H9 (cell line): ENCODE measurements at regions not wholly inside any gene's neighbourhood (a gene's known extent, or its start where the extent isn't known, plus 50 kb on each side); places are given as distances from the start of the nearest gene placed in this dataset.

Source experiments
- DNase-seq: peaks from one replicate; pipeline ENCODE4 v3.0.0-alpha.2; 2017
- H2AFZ ChIP-seq: one replicate; pipeline ENCODE4 v1.6.1; 2013; ENCODE audit warnings: mild to moderate bottlenecking, low read length, control low read depth, moderate library complexity
- H2AK5ac ChIP-seq: 2 replicates; pipeline ENCODE4 v1.6.1; 2013; ENCODE audit warnings: low read length, control low read depth, mixed read lengths; ENCODE audit not compliant: insufficient read length
- H2BK120ac ChIP-seq: one replicate; pipeline ENCODE4 v1.6.1; 2013; ENCODE audit warnings: low read depth, mild to moderate bottlenecking, low read length, control low read depth, inconsistent platforms; ENCODE audit not compliant: poor library complexity, severe bottlenecking
- H2BK12ac ChIP-seq: 2 replicates; pipeline ENCODE4 v1.6.1; 2013; ENCODE audit warnings: low read length, control low read depth, mixed read lengths, low read depth; ENCODE audit not compliant: insufficient read length
- H2BK15ac ChIP-seq: 2 replicates; pipeline ENCODE4 v1.6.1; 2013; ENCODE audit warnings: low read depth, low read length, control low read depth
- H2BK20ac ChIP-seq: one replicate; pipeline ENCODE4 v1.6.1; 2013; ENCODE audit warnings: low read depth, mild to moderate bottlenecking, low read length, control low read depth, inconsistent platforms; ENCODE audit not compliant: poor library complexity, severe bottlenecking
- H2BK5ac ChIP-seq: 2 replicates; pipeline ENCODE4 v1.6.1; 2013; ENCODE audit warnings: low read length, control low read depth, mixed read lengths; ENCODE audit not compliant: insufficient read length
- H3K14ac ChIP-seq: 2 replicates; pipeline ENCODE4 v1.6.1; 2013; ENCODE audit warnings: low read length, control low read depth; ENCODE audit not compliant: insufficient read depth
- H3K18ac ChIP-seq: 2 replicates; pipeline ENCODE4 v1.6.1; 2013; ENCODE audit warnings: low read depth, mild to moderate bottlenecking, mixed read lengths, low read length, control low read depth; ENCODE audit not compliant: insufficient read length
- H3K23ac ChIP-seq: 2 replicates; pipeline ENCODE4 v1.6.1; 2013; ENCODE audit warnings: low read length, control low read depth, mixed read lengths, low read depth; ENCODE audit not compliant: insufficient read length
- H3K23me2 ChIP-seq: 2 replicates; pipeline ENCODE4 v1.6.1; 2013; ENCODE audit warnings: low read depth, mild to moderate bottlenecking, mixed read lengths, low read length, control low read depth; ENCODE audit not compliant: insufficient read length, poor library complexity, severe bottlenecking
- H3K27ac ChIP-seq: 2 replicates; pipeline ENCODE4 v1.5.1; 2013; ENCODE audit warnings: low read length, control low read depth, mixed read lengths, low read depth; ENCODE audit not compliant: insufficient read length
- H3K27me3 ChIP-seq: 2 replicates; pipeline ENCODE4 v1.6.1; 2013; ENCODE audit warnings: low read length, control low read depth, inconsistent platforms; ENCODE audit not compliant: insufficient read depth
- H3K4ac ChIP-seq: 2 replicates; pipeline ENCODE4 v1.6.1; 2013; ENCODE audit warnings: low read depth, mild to moderate bottlenecking, control low read depth, inconsistent platforms, low read length, moderate library complexity
- H3K4me1 ChIP-seq: 2 replicates; pipeline ENCODE4 v1.6.1; 2013; ENCODE audit warnings: low read length, control low read depth, inconsistent platforms; ENCODE audit not compliant: insufficient read depth
- H3K4me2 ChIP-seq: 2 replicates; pipeline ENCODE4 v1.6.1; 2013; ENCODE audit warnings: low read length, control low read depth, mixed read lengths; ENCODE audit not compliant: insufficient read length, insufficient read depth
- H3K56ac ChIP-seq: 2 replicates; pipeline ENCODE4 v1.6.1; 2013; ENCODE audit warnings: low read depth, mild to moderate bottlenecking, mixed read lengths, low read length, control low read depth; ENCODE audit not compliant: insufficient read length
- H3K79me1 ChIP-seq: 2 replicates; pipeline ENCODE4 v1.6.1; 2013; ENCODE audit warnings: low read depth, mild to moderate bottlenecking, moderate library complexity, low read length, control low read depth, inconsistent platforms; ENCODE audit not compliant: insufficient read depth, poor library complexity, severe bottlenecking
- H3K79me2 ChIP-seq: 2 replicates; pipeline ENCODE4 v1.6.1; 2013; ENCODE audit warnings: low read length, control low read depth, inconsistent platforms; ENCODE audit not compliant: insufficient read depth
- H3K9ac ChIP-seq: 2 replicates; pipeline ENCODE4 v1.6.1; 2013; ENCODE audit warnings: low read length, control low read depth, mixed read lengths; ENCODE audit not compliant: insufficient read length; ENCODE audit errors: extremely low read depth
- H3K9me3 ChIP-seq: one replicate; pipeline ENCODE4 v1.6.1; 2013; ENCODE audit warnings: low read depth, low read length, inconsistent platforms; ENCODE audit not compliant: control insufficient read depth
- H3T11ph ChIP-seq: one replicate; pipeline ENCODE4 v1.6.1; 2013; ENCODE audit warnings: mild to moderate bottlenecking, low read length, control low read depth, inconsistent platforms
- H4K20me1 ChIP-seq: one replicate; pipeline ENCODE4 v1.6.1; 2013; ENCODE audit not compliant: control insufficient read depth, insufficient read length, insufficient read depth
- H4K5ac ChIP-seq: 2 replicates; pipeline ENCODE4 v1.6.1; 2013; ENCODE audit warnings: low read depth, mild to moderate bottlenecking, mixed read lengths, low read length, control low read depth; ENCODE audit not compliant: insufficient read length
- H4K8ac ChIP-seq: replicated peaks from 2 replicates; pipeline ENCODE4 v1.6.1; 2013; ENCODE audit warnings: low read length, control low read depth, mixed read lengths, low read depth; ENCODE audit not compliant: insufficient read length
- H4K91ac ChIP-seq: 2 replicates; pipeline ENCODE4 v1.6.1; 2013; ENCODE audit warnings: low read depth, mild to moderate bottlenecking, moderate library complexity, mixed read lengths, low read length, control low read depth; ENCODE audit not compliant: insufficient read length
- H3K27ac Mint-ChIP-seq, 3 experiments: 2 replicates in 2 of 3; 3 replicates in 1 of 3; pipeline ENCODE4 v1.8.0; 2020 to 2021; ENCODE audit warnings: mixed read lengths in 3 of 3, mild to moderate bottlenecking in 1 of 3, moderate library complexity in 1 of 3
- H3K27me3 Mint-ChIP-seq: 2 replicates; pipeline ENCODE4 v1.8.0; 2021; ENCODE audit warnings: low read depth, mild to moderate bottlenecking, moderate library complexity, mixed read lengths
- H3K36me3 Mint-ChIP-seq, 3 experiments: 2 replicates in 2 of 3; 3 replicates in 1 of 3; pipeline ENCODE4 v1.8.0; 2020 to 2021; ENCODE audit warnings: low read depth in 3 of 3, mixed read lengths in 3 of 3; ENCODE audit not compliant: insufficient read depth in 1 of 3
- H3K4me1 Mint-ChIP-seq, 2 experiments: 2 replicates each; pipeline ENCODE4 v1.8.0; 2020; ENCODE audit warnings: mixed read lengths in 2 of 2
- H3K4me3 Mint-ChIP-seq, 2 experiments: 2 replicates in 1 of 2; 3 replicates in 1 of 2; pipeline ENCODE4 v1.8.0; 2020 to 2021; ENCODE audit warnings: mild to moderate bottlenecking in 2 of 2, mixed read lengths in 2 of 2, moderate library complexity in 1 of 2
- H3K9me3 Mint-ChIP-seq, 2 experiments: 2 replicates in 1 of 2; 3 replicates in 1 of 2; pipeline ENCODE4 v1.8.0; 2020; ENCODE audit warnings: mild to moderate bottlenecking in 2 of 2, mixed read lengths in 2 of 2, moderate library complexity in 1 of 2
- CTCF ChIP-seq: fragments of 200-600 bp; sonication (generic); conservative IDR thresholded peaks from 3 replicates; pipeline ENCODE4 v1.8.0; 2021; ENCODE audit warnings: antibody characterized with exemption, mild to moderate bottlenecking
- WGBS: extraction: QIAGEN DNeasy Blood & Tissue Kit; methylation state at CpG from one replicate; pipeline ENCODE4 v1.1.7; 2013; ENCODE audit warnings: missing lambda C conversion rate, low lambda C conversion rate, mixed read lengths; ENCODE audit not compliant: insufficient read length; ENCODE audit errors: extremely low coverage; 5-methylcytosine and 5-hydroxymethylcytosine counted together

DNA sequence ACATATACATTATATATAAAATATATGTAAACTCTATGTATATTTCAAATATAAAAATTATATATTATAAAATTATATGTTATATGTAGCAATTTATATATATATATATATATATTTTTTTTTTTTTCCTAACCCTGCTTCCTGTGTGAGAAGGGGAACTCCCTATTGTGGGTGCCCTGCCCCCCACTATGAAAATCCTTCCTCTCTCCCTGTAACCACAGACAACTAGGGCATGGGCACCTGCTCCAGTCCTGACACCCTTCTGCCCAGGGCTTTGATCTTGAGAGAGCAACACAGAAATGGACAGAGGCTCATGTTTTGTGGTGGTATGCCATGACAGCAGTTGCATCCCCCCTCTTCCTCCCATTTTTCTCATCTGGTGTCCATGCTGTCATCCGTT is 148.7 kb upstream of the IL12B start:
- no peak overlapping the region for H3K56ac ChIP-seq
- H3K4me1 ChIP-seq: no peaks in the 10 kb centered on the region
- H3K18ac ChIP-seq: no peak overlapping the region
- H4K20me1 ChIP-seq: no peaks in the 10 kb centered on the region
- no peaks in the 10 kb centered on the region for H3K9me3 ChIP-seq
- H2BK5ac ChIP-seq: no peak overlapping the region
- H3K4me2 ChIP-seq: no peak overlapping the region
- H2BK12ac ChIP-seq: no peak overlapping the region
- no peak overlapping the region for H3K9ac ChIP-seq
- H4K91ac ChIP-seq: no peak overlapping the region
- no peak for DNase-seq
- no peak overlapping the region for H3K27ac ChIP-seq
- Mint-ChIP-seq H3K36me3 (no peaks in the 10 kb centered on the region), H3K27ac (no peak overlapping the region), H3K4me1 (no peaks in the 10 kb centered on the region), H3K27me3 (peaks cover 3% of the 10 kb centered on the region; the same call in 1 of the 2 replicates), H3K9me3 (peaks cover 0 to 3% of the 10 kb centered on the region in 2 experiments; a peak in 1 of 5 replicates), H3K4me3 (no peak overlapping the region)
- no peak overlapping the region for H2AK5ac ChIP-seq
- H3K14ac ChIP-seq: no peak overlapping the region
- H3K27me3 ChIP-seq: no peaks in the 10 kb centered on the region
- H3K4ac ChIP-seq: no peak overlapping the region
- H3K79me2 ChIP-seq: no peaks in the 10 kb centered on the region
- TF ChIP-seq CTCF: no peak
- H4K8ac ChIP-seq: no peak overlapping the region
- no peak overlapping the region for H3T11ph ChIP-seq
- no peak overlapping the region for H2AFZ ChIP-seq
- no peak overlapping the region for H4K5ac ChIP-seq
- no peak overlapping the region for H2BK20ac ChIP-seq
- no peak overlapping the region for H2BK15ac ChIP-seq
- no peaks in the 10 kb centered on the region for H3K79me1 ChIP-seq
- H2BK120ac ChIP-seq: no peak overlapping the region
- H3K23me2 ChIP-seq: no peaks in the 10 kb centered on the region
- H3K23ac ChIP-seq: no peak overlapping the region
- no CpG with 5 or more reads among the region's 1 CpG for WGBS
